GM13977 (cell line): ENCODE measurements at regions not wholly inside any gene's neighbourhood (a gene's known extent, or its start where the extent isn't known, plus 50 kb on each side); places are given as distances from the start of the nearest gene placed in this dataset.
"Not testable (repeated sequence)": the region's sequence is repeated elsewhere in the genome, so short reads cannot be mapped to it uniquely, and the experiment has no call there.

Experiments used
- DNase-seq: peaks from one replicate; pipeline ENCODE4 v3.0.0; 2012; ENCODE audit warnings: low spot score
- in situ Hi-C: fragments of 300-500 bp; cut with MboI; formaldehyde crosslinking; loops from one replicate; pipeline ENCODE4 v1.12.0; 2022; ENCODE audit warnings: low sequenced_read_pairs, low pct_unique_long_range_greater_than_20kb, mixed read lengths, inconsistent platforms; ENCODE audit not compliant: unreplicated experiment
- TF ChIP-seq, protein P1 (sequence below): IDR thresholded peaks from 2 replicates; pipeline ENCODE4 v1.5.1; 2012; ENCODE audit warnings: mild to moderate bottlenecking, control low read depth; ENCODE audit not compliant: insufficient read depth; ENCODE audit errors: extremely low read depth, missing control alignments

DNA sequence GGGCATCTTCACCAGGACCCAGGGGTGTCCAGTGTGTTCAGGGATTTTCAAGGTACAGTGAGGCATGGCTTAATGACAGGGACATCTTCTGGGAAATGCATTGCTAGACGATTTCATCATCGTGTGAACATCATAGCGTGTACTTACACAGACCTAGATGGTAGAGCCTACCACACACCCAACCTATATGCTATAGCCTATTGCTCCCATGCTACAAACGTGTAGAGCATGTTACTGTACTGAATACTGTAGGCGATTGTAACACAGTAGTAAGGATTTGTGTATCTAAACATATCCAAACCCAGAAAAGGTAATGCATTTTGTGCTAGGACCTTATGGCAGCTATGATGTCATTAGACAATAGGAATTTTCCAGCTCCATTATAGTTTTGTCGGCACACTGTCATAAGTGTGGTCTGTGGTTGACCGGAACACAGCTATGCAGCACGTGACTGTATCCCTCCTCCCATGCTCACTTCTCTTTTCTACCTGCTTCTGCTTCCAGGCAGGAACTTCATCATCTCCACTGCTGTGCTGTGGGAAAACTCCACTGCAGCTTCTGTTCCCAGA lies 416.2 kb upstream of the NFE2L3 start:
- no peak for DNase-seq
- TF ChIP-seq, protein P1, sequence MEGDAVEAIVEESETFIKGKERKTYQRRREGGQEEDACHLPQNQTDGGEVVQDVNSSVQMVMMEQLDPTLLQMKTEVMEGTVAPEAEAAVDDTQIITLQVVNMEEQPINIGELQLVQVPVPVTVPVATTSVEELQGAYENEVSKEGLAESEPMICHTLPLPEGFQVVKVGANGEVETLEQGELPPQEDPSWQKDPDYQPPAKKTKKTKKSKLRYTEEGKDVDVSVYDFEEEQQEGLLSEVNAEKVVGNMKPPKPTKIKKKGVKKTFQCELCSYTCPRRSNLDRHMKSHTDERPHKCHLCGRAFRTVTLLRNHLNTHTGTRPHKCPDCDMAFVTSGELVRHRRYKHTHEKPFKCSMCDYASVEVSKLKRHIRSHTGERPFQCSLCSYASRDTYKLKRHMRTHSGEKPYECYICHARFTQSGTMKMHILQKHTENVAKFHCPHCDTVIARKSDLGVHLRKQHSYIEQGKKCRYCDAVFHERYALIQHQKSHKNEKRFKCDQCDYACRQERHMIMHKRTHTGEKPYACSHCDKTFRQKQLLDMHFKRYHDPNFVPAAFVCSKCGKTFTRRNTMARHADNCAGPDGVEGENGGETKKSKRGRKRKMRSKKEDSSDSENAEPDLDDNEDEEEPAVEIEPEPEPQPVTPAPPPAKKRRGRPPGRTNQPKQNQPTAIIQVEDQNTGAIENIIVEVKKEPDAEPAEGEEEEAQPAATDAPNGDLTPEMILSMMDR, result no peak
- in situ Hi-C loops, result no loop called here

DNA sequence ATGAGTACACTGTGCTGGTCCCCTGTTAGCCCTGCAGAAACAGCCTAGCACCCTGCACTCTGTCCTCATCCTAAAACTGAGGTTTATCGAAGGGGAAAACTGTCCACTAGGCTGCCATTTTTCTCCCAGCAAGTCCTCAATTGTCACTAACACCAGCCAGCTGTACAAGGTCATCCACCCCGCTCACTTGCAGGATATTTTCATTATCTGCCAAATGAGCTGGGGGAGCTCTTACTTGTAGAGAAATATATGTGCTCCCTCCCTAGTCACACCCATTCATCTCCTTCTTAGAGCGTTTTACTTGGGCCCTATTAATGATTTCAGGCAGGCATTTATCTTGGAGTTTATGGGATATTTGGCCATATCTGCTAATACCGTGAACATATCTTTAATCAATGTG lies 413.5 kb upstream of the NFE2L3 start:
- in situ Hi-C loops, result no loop called here
- DNase-seq, result no peak

DNA sequence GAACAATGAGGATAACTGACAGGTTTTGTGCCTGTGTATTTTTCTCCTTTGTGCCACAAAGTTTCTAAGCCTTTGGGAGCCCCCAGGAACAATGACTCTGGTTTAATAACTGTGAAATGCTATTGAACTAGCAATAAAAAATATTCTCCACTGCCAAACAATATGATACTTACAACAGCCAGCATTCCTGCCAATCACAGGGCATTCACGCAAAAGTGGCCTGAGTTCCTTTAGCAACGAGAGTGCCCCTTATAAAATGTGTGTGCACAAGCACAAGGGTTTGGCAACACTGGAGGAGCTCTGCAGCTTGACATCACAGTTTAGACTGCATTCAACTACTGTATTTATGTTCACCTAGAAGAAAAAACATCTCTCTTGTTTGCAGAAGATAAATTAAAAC lies 412.9 kb upstream of the NFE2L3 start:
- TF ChIP-seq, protein P1, result no peak
- no peak for DNase-seq
- in situ Hi-C loops, result no loop called here

More for the DNA sequence above, 413.5 kb upstream of the NFE2L3 start:
- TF ChIP-seq, protein P1, result no peak

DNA sequence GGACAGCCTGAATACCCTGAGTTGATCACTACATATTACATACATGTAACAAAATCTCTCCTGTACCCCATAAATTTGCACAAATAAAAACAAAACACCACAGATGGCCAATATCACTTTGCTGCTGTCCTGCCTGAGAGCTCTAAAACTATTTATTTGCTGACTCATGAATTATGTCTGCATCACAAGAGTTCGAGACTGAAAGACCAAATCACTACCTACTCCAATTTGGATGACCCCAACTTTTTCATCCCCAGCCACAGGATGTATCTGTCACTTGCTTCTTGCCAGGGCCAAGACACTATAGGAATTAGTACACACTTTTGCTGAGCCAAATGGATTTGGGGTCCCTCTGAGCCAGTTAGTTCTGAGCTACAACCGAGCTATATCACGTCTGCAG lies 409.7 kb upstream of the NFE2L3 start:
- no peak for DNase-seq
- TF ChIP-seq, protein P1, result no peak
- in situ Hi-C loops, result no loop called here

DNA sequence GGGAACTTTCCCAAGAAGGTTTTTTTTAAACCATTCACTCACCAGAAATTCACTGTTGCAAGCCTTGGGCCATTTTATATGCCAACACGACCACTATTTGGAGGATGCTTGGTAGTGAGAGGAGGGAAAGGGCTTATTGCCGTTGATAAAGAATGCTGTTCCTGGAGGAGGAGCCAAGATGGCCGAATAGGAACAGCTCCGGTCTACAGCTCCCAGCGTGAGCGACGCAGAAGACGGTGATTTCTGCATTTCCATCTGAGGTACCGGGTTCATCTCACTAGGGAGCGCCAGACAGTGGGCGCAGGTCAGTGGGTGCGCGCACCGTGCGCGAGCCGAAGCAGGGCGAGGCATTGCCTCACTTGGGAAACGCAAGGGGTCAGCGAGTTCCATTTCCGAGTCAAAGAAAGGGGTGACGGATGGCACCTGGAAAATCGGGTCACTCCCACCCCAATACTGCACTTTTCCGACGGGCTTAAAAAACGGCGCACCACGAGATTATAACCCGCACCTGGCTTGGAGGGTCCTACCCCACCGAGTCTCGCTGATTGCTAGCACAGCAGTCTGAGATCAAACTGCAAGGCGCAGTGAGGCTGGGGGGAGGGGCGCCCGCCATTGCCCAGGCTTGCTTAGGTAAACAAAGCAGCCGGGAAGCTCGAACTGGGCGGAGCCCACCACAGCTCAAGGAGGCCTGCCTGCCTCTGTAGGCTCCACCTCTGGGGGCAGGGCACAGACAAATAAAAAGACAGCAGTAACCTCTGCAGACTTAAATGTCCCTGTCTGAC lies 408.1 kb upstream of the NFE2L3 start:
- in situ Hi-C loops, DNase-seq: not testable (repeated sequence)

DNA sequence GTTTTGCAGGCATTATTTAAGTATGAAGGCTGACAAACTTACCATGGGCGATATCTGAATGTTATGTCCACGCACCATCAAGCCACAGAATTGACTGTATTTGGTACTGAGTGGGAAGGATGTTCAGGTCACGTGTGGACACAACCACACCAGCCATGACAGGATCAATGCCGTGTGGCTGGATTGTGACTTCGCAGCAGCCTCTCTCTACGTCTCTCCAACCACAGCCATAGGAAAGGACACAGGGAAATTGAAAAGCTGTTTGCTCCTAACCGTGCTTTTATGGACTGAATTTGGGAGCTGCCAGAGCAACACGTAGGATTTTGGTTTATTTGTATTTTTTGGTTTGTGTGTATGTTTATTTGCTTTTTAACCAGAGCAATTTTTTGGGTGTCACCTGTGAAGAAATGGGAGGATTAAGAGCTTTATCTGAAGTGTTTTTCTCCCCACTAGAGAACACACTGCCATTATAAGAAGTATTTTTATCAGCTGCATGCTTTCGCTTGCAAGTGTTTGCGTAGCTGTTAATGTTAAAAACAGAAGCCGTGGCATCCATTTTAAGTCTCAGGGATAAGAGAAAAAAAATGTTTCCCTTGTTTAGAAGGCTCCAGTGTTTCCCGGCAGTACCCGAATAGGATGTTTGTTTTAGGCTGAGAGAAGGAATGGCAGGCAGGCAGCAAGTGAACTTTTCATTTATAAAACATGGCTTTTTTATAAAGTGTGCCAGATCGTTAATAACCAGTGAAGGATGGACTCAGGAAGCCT lies 401.1 kb upstream of the NFE2L3 start:
- DNase-seq, result no peak
- TF ChIP-seq, protein P1, result no peak
- in situ Hi-C loops, result no loop called here

DNA sequence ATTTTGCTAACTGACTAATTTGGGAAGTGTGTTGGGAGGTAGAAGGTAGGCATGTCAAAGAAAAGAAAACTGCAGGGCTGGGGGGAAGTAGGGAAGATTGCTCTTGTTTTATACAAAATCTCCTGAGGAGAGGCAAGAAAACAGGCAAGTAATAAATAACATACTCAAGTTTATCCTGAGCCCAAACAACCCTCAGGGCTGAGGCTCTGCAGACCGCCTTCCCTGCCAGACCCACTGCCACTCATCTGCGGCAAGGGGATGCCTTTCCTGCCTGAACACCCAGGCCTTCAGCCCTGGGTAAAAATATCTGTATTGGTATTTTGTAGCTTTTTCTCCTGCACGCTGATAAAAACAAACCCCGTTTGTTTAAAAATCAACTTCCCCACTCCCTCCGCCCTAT lies 399.8 kb upstream of the NFE2L3 start:
- no peak for DNase-seq
- in situ Hi-C loops, result no loop called here
- TF ChIP-seq, protein P1, result no peak
